Large intestine (tissue), 3 donors: ENCODE measurements at regions not wholly inside any gene's neighbourhood (a gene's known extent, or its start where the extent isn't known, plus 50 kb on each side); places are given as distances from the start of the nearest gene placed in this dataset.

Source experiments
- DNase-seq, 2 donors: peaks; one replicate each; pipeline versions ENCODE4 v3.0.0 to v3.0.0-alpha.2; 2013
- H3K27ac ChIP-seq: one replicate; pipeline ENCODE4 v1.5.1; 2013; ENCODE audit warnings: low read length
- H3K27me3 ChIP-seq: 2 replicates; pipeline ENCODE4 v1.6.1; 2013; ENCODE audit warnings: low read length; ENCODE audit not compliant: control insufficient read depth, insufficient read depth
- H3K36me3 ChIP-seq: 2 replicates; pipeline ENCODE4 v1.6.1; 2013; ENCODE audit warnings: low read length; ENCODE audit not compliant: control insufficient read depth, insufficient read depth
- H3K4me1 ChIP-seq: one replicate; pipeline ENCODE4 v1.6.1; 2013; ENCODE audit warnings: low read length; ENCODE audit not compliant: control insufficient read depth, insufficient read depth
- H3K4me3 ChIP-seq: one replicate; pipeline ENCODE4 v1.5.1; 2013; ENCODE audit warnings: low read length
- H3K9me3 ChIP-seq: one replicate; pipeline ENCODE4 v1.6.1; 2013; ENCODE audit warnings: mild to moderate bottlenecking, low read depth, low read length, moderate library complexity; ENCODE audit not compliant: control insufficient read depth
- WGBS: methylation state at CpG from one replicate; pipeline ENCODE4 v1.1.5; 2013; ENCODE audit warnings: low lambda C conversion rate; ENCODE audit not compliant: insufficient coverage; 5-methylcytosine and 5-hydroxymethylcytosine counted together

GRCh38 chr2:193973781-193974180 is 1683.2 kb upstream of the SLC39A10 start:
- no peaks in the 10 kb centered on the region for H3K36me3 ChIP-seq
- no peaks in the 10 kb centered on the region for H3K27me3 ChIP-seq
- H3K4me3 ChIP-seq = no peak overlapping the region
- WGBS = 73% methylated on average over 2 of the region's 6 CpGs
- H3K27ac ChIP-seq = no peak overlapping the region
- no peaks in the 10 kb centered on the region for H3K9me3 ChIP-seq
- H3K4me1 ChIP-seq = no peaks in the 10 kb centered on the region
- DNase-seq = no peak

DNA sequence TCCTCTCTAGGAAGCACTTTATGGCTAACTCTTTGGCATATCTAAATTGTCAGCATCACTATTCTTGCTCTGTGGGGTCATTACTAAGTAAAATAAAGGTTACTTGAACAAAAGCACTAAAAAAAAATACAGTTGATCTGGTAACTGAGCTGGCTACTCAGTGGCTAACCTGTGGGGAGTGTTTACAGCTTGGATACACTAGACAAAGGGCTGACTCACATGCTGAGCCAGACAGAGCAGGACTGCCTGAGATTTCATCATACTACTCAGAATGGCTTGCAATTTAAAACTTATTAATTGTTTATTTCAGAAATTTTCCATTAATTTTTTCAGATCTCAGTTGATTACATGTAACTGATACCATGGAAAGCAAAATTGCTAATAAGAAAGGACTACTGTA is 1690.4 kb upstream of the SLC39A10 start:
- Histone ChIP-seq H3K27ac (no peak overlapping the region), H3K9me3 (no peaks in the 10 kb centered on the region), H3K4me3 (no peak overlapping the region), H3K4me1 (no peaks in the 10 kb centered on the region), H3K27me3 (no peaks in the 10 kb centered on the region), H3K36me3 (no peaks in the 10 kb centered on the region)
- no peak for DNase-seq

DNA sequence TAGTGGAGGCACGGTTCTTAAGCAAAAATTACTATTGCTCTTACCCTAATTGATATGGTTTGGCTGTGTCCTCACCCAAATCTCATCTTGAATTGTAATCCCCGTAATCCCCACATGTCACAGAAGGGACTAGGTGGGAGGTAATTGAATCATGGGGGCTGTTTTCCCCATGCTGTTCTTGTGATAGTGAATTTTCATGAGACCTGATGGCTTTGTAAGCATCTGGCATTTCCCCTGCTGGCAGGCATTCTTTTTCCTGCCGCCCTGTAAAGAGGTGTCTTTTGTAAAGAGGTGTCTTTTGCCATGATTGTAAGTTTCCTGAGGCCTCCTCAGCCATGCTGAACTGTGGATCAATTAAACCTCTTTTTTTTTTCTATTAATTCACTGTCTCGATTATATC is 1691.8 kb upstream of the SLC39A10 start:
- no peaks in the 10 kb centered on the region for H3K36me3 ChIP-seq
- H3K9me3 ChIP-seq = no peaks in the 10 kb centered on the region
- no peak overlapping the region for H3K27ac ChIP-seq
- no peaks in the 10 kb centered on the region for H3K4me1 ChIP-seq
- 83% methylated on average over 1 of the region's 4 CpGs for WGBS
- no peak for DNase-seq
- H3K27me3 ChIP-seq = no peaks in the 10 kb centered on the region
- no peak overlapping the region for H3K4me3 ChIP-seq

DNA sequence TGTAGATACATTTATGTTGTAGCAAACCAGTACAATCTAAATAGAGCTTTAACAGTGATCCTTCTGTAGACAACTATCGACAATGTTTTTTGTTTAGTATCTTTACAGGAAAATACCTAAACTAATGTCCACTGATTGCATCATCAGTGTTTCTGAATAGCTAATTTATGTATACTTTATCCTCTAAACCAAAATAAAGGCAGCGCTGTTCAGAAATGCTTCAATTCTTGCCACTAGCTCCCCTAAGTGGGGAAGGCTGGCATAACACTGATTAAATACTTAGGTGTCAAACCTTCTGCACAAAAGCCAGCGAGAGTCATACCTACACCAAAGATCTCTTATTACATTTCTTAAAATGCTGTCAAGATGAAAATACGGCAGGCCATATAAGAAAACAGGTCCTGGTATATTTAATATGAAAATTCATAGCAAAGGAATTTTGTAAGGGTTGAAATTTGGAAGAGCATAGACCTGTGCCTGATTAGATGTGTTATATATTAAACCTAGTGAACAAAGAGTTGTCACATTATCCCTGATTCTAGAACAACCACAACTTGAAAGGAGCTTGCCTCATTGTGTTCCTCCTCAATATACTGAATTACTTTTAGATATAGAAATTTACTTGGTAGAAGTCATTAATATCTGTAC is 1693.4 kb upstream of the SLC39A10 start:
- no peaks in the 10 kb centered on the region for H3K9me3 ChIP-seq
- WGBS = 82% methylated on average over 1 of the region's 4 CpGs
- no peak overlapping the region for H3K4me3 ChIP-seq
- no peak for DNase-seq
- no peaks in the 10 kb centered on the region for H3K27me3 ChIP-seq
- no peaks in the 10 kb centered on the region for H3K4me1 ChIP-seq
- H3K27ac ChIP-seq = no peak overlapping the region
- no peaks in the 10 kb centered on the region for H3K36me3 ChIP-seq

DNA sequence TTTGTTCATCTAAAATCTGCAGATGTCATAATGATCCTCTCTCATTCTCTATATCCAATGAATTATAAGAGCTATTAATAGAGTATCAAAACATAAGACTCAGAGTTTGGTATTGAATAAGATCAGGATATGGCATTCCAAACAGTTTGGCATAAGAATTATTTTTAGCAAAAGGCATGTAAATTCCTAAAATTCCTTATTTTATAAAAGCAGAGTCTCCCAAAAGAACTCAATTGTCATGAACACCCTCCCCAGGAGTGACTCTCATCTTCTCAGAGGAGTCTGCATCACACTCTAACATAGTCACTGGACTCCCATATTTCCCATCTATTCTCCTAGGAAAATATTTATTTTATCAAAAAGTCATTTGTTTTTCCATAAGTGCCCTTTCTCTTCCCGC is 1710.2 kb upstream of the SLC39A10 start:
- Histone ChIP-seq H3K27ac (no peak overlapping the region), H3K9me3 (no peaks in the 10 kb centered on the region), H3K4me1 (no peaks in the 10 kb centered on the region), H3K4me3 (no peak overlapping the region), H3K27me3 (no peaks in the 10 kb centered on the region), H3K36me3 (no peaks in the 10 kb centered on the region)
- WGBS = 78% methylated on average over 1 of the region's 1 CpG
- no peak for DNase-seq

- no peak for DNase-seq
- no peak overlapping the region for H3K27ac ChIP-seq
- 50% methylated on average over 1 of the region's 4 CpGs for WGBS
- no peaks in the 10 kb centered on the region for H3K4me1 ChIP-seq
- no peak overlapping the region for H3K4me3 ChIP-seq
- H3K27me3 ChIP-seq = no peaks in the 10 kb centered on the region
- no peaks in the 10 kb centered on the region for H3K36me3 ChIP-seq
- H3K9me3 ChIP-seq = no peaks in the 10 kb centered on the region
Measured at GRCh38 chr2:193943406-193943960, 1713.5 kb upstream of the SLC39A10 start.

- no CpG with 5 or more reads among the region's 3 CpGs for WGBS
- DNase-seq = no peak
- Histone ChIP-seq H3K4me1 (no peaks in the 10 kb centered on the region), H3K36me3 (no peaks in the 10 kb centered on the region), H3K4me3 (no peak overlapping the region), H3K27ac (no peak overlapping the region), H3K27me3 (no peaks in the 10 kb centered on the region), H3K9me3 (no peaks in the 10 kb centered on the region)
Measured at GRCh38 chr2:193935114-193935513, 1721.9 kb upstream of the SLC39A10 start.

DNA sequence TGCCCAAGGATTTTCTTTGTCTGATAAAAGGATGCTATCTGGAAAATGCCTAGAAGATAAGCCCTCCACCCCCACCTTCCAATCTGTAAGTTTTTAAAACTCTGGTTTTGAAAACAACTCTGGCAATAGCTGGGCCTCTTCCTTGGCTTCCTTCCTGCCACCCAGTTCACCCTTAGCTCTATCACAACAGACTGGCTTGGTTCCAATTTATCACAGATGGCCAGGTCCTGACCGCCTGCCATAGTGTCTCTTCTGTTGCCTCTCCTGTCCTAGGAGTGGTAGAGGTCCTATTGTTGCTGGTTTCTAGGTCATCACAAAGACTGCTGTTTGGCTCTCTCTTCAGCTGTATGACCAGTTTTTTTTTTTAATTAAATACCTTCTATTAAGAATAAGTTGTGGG is 1727.9 kb upstream of the SLC39A10 start:
- Histone ChIP-seq H3K27ac (no peak overlapping the region), H3K36me3 (no peaks in the 10 kb centered on the region), H3K4me3 (no peak overlapping the region), H3K27me3 (no peaks in the 10 kb centered on the region), H3K4me1 (no peaks in the 10 kb centered on the region), H3K9me3 (no peaks in the 10 kb centered on the region)
- WGBS = no CpG with 5 or more reads among the region's 1 CpG
- DNase-seq = no peak

- Histone ChIP-seq H3K27ac (no peak overlapping the region), H3K4me3 (no peak overlapping the region), H3K36me3 (no peaks in the 10 kb centered on the region), H3K9me3 (no peaks in the 10 kb centered on the region), H3K4me1 (no peaks in the 10 kb centered on the region), H3K27me3 (no peaks in the 10 kb centered on the region)
- no CpG with 5 or more reads among the region's 1 CpG for WGBS
- peak in 1 of 2 donors; percentile 2 for DNase-seq
Measured at GRCh38 chr2:193907561-193907960, 1712.8 kb upstream of the TMEFF2 start.

DNA sequence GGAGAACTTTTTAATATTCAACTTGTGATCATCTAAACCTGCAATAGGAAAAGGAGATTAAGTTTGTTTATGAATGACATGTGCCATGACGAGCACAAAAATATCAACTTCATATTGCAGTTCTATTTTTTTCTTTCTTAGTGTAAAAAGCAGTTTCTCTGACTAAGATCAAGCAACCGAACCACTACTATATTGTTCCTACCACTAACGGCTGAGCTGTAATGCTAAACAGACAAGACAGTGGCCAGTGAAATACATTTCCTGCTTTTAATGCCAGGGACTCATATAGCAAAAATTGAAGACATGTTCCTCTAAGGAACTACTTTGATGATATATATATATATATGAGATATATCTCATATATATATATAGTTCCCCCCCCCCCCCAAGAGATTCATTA is 1705.6 kb upstream of the TMEFF2 start:
- Histone ChIP-seq H3K27ac (no peak overlapping the region), H3K27me3 (no peaks in the 10 kb centered on the region), H3K36me3 (no peaks in the 10 kb centered on the region), H3K4me3 (no peak overlapping the region), H3K4me1 (no peaks in the 10 kb centered on the region), H3K9me3 (no peaks in the 10 kb centered on the region)
- WGBS = no CpG with 5 or more reads among the region's 3 CpGs
- DNase-seq = no peak

GRCh38 chr2:193895226-193895625 is 1700.5 kb upstream of the TMEFF2 start:
- no peaks in the 10 kb centered on the region for H3K27me3 ChIP-seq

More at GRCh38 chr2:193895226-193895625, 1700.5 kb upstream of the TMEFF2 start:
- no peaks in the 10 kb centered on the region for H3K9me3 ChIP-seq
- no peak overlapping the region for H3K27ac ChIP-seq
- no peak for DNase-seq
- H3K36me3 ChIP-seq = no peaks in the 10 kb centered on the region
- 100% methylated on average over 1 of the region's 1 CpG for WGBS
- no peaks in the 10 kb centered on the region for H3K4me1 ChIP-seq
- no peak overlapping the region for H3K4me3 ChIP-seq
